HFF-Myc (cell line): ENCODE measurements at regions not wholly inside any gene's neighbourhood (a gene's known extent, or its start where the extent isn't known, plus 50 kb on each side); places are given as distances from the start of the nearest gene placed in this dataset.

Experiments used
- DNase-seq: peaks from one replicate; pipeline ENCODE4 v3.0.0-alpha.2; 2011; ENCODE audit warnings: low read depth; ENCODE audit errors: extremely low read depth
- H3K4me3 ChIP-seq: replicated peaks from 2 replicates; pipeline ENCODE4 v1.5.1; 2011; ENCODE audit warnings: low read depth, mild to moderate bottlenecking, control low read depth, low read length
- CTCF ChIP-seq: IDR thresholded peaks from 2 replicates; pipeline ENCODE4 v1.5.1; 2012; ENCODE audit warnings: mild to moderate bottlenecking, low read depth, low read length, control low read depth; ENCODE audit errors: missing control alignments

- H3K4me3 ChIP-seq: no peak overlapping the region
- DNase-seq: no peak
- TF ChIP-seq CTCF: no peak
Observed at GRCh38 chr14:62269204-62269603, 507.0 kb downstream of the SNAPC1 start.

- TF ChIP-seq CTCF: no peak
- H3K4me3 ChIP-seq: no peak overlapping the region
- DNase-seq: no peak
Observed at GRCh38 chr14:62270236-62270635, 508.0 kb downstream of the SNAPC1 start.

DNA sequence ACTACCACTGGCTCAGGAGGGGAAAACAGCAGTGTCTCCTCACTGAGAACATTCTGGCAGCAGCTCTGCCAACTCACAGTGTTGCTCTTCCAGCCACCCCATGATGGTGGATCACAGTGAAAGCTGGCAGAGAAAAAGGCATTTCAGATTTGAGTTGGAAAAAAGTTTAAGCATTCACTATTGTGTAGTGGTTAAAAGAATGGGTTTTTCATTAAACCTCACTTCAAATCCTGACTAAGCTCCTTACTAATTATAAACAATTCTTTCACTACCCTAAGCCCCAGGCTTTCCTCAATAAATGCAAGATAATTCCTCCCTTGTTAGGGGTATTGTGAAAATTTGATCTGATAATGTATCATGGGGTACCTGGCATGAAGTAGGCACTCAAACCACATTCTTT, 518.1 kb downstream of the SNAPC1 start:
- H3K4me3 ChIP-seq: no peak overlapping the region
- no peak for DNase-seq
- no peak for TF ChIP-seq CTCF

DNA sequence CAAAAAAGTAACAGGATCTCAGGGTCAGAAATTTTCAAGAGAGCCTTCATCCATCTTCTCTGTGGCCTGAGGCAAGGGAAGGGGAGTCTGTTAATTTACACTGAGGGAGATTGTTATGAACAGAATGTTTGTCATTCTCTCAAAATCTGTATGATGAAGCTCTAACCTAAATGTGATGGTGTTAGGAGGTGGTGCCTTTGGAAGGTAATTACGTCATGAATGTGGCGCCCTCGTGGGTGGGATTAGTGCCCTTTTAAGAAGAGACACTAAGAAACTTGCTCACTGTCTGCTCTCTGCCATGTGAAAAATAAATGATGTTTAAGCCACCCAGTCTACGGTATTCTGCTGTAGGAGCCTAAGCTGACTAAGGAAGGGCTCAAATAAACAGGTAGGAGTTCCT, 521.6 kb downstream of the SNAPC1 start:
- DNase-seq: no peak
- TF ChIP-seq CTCF: no peak
- H3K4me3 ChIP-seq: no peak overlapping the region

DNA sequence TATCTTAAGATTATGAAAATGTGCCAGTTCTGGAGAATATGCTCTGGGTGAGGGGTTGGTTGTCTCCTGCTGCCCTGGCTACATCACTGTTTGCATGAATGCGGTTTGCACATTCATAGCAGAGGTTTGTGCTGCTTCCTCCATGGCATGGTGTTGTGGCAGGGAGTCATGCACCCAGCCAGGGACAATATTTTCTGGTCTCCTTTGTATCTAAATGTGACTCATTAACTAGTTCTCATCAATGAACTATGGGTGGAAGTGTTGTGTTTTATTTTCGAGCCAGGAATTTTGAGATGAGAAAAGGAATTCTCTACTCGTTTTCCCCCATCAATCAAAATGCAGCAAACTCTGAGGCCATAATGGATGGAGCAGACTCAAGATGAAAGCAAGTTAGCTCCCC, 527.3 kb downstream of the SNAPC1 start:
- no peak for DNase-seq
- no peak overlapping the region for H3K4me3 ChIP-seq
- no peak for TF ChIP-seq CTCF

- DNase-seq: no peak
- no peak for TF ChIP-seq CTCF
- H3K4me3 ChIP-seq: no peak overlapping the region
Observed at GRCh38 chr14:62301080-62301479, 538.9 kb downstream of the SNAPC1 start.

GRCh38 chr14:62301911-62302310, 539.7 kb downstream of the SNAPC1 start:
- TF ChIP-seq CTCF: no peak
- no peak for DNase-seq
- no peak overlapping the region for H3K4me3 ChIP-seq
